GM20000 (cell line): ENCODE measurements at regions not wholly inside any gene's neighbourhood (a gene's known extent, or its start where the extent isn't known, plus 50 kb on each side); places are given as distances from the start of the nearest gene placed in this dataset.

Experiments
- DNase-seq: peaks from one replicate; pipeline ENCODE4 v3.0.0; 2012; ENCODE audit warnings: low spot score
- TF ChIP-seq, protein P1 (sequence below): IDR thresholded peaks from 2 replicates; pipeline ENCODE4 v1.5.1; 2012; ENCODE audit warnings: mild to moderate bottlenecking, control low read depth; ENCODE audit errors: extremely low read depth, missing control alignments

DNA sequence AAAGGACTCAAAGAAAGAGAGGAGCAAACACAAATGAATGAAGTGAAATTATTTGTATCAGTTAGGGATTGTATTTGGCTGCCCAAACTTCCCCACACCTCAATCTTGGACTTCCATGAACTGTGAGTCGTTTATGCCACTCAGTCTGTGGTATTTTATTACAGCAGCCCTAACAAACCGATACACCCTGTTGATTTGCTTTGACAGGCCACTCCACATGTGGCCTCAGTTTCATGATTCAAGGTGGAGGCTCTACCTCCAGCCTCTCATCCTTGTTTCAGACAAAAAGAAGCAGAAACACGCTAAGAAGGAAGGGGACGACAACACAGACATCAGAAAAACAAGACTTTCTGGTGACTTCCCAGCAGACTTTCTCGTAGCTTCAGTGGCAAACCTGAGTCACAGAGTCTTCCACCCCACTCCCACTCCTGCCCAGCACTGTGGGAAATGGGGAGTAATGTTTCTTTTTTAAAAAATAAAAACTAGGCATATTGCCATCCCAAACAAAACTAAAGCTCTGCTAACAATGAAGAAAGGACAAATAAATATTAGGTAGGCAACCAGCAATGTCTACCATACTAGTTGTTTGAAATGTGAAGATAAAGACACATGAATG lies 52.2 kb upstream of the ABCA1 start:
- DNase-seq: no peak
- TF ChIP-seq, protein P1, sequence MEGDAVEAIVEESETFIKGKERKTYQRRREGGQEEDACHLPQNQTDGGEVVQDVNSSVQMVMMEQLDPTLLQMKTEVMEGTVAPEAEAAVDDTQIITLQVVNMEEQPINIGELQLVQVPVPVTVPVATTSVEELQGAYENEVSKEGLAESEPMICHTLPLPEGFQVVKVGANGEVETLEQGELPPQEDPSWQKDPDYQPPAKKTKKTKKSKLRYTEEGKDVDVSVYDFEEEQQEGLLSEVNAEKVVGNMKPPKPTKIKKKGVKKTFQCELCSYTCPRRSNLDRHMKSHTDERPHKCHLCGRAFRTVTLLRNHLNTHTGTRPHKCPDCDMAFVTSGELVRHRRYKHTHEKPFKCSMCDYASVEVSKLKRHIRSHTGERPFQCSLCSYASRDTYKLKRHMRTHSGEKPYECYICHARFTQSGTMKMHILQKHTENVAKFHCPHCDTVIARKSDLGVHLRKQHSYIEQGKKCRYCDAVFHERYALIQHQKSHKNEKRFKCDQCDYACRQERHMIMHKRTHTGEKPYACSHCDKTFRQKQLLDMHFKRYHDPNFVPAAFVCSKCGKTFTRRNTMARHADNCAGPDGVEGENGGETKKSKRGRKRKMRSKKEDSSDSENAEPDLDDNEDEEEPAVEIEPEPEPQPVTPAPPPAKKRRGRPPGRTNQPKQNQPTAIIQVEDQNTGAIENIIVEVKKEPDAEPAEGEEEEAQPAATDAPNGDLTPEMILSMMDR: no peak

DNA sequence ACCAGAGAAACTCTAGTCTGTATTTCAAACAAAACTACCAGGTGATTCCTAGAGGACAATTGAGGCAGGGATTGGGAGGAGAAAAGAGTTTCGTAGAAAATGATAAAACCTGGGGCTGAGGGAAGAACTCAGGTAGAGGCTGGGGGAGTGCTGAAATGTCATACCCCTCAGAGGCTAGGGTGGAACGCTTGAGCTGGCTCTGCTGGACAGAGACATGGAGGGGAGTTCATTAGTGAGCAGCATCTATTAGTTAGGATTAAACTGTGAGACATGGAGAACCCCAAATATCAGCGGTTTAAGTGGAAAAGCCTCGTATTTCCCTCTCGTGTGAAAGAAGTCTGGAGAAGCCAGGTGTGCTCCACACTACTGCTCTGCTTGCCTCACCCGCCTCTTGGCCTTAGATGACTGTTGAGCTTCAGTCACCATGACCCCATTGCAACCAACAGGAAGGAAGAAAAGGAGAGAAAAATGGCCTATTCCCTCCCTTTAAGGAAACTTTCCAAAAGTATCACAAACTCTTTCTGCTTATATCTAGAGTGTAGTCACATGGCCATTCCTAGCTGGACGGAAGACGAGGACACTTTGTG lies 53.7 kb upstream of the ABCA1 start:
- DNase-seq: no peak
- TF ChIP-seq, protein P1: no peak

GRCh38 chr9:104982543-104982942 lies 54.6 kb upstream of the ABCA1 start:
- DNase-seq: no peak
- TF ChIP-seq, protein P1: no peak

GRCh38 chr9:104983491-104983890 lies 55.5 kb upstream of the ABCA1 start:
- no peak for DNase-seq
- TF ChIP-seq, protein P1: no peak

- TF ChIP-seq, protein P1: no peak
Measured at GRCh38 chr9:104984121-104984520, 56.2 kb upstream of the ABCA1 start.

DNA sequence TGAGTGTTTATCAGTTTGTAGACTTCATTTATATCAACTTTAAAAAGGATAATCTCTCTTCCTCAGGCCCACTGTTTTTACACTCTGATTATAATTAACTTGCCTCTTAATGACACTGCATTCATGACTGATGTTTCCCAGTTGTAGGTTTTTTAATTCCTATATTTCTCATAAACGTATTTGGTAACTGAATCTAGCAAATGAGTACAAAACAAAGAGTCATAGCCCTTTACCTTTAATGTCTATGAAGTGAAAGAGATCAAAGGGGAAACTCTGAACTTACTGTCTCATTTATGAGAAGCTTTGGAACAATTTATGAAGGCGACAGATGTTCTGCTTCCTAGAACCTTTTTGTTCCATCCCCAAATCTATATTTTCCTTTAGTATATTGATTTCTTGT lies 56.6 kb upstream of the ABCA1 start:
- TF ChIP-seq, protein P1: no peak
- DNase-seq: no peak

More at GRCh38 chr9:104984121-104984520, 56.2 kb upstream of the ABCA1 start:
- DNase-seq: no peak

- TF ChIP-seq, protein P1: no peak
- no peak for DNase-seq
Measured at GRCh38 chr9:104984948-104985347, 57.0 kb upstream of the ABCA1 start.
